ENCODE measurements at regions not wholly inside any gene's neighbourhood (a gene's known extent, or its start where the extent isn't known, plus 50 kb on each side); places are given as distances from the start of the nearest gene placed in this dataset.
"Not testable (repeated sequence)": the region's sequence is repeated elsewhere in the genome, so short reads cannot be mapped to it uniquely, and the experiment has no call there.

DNA sequence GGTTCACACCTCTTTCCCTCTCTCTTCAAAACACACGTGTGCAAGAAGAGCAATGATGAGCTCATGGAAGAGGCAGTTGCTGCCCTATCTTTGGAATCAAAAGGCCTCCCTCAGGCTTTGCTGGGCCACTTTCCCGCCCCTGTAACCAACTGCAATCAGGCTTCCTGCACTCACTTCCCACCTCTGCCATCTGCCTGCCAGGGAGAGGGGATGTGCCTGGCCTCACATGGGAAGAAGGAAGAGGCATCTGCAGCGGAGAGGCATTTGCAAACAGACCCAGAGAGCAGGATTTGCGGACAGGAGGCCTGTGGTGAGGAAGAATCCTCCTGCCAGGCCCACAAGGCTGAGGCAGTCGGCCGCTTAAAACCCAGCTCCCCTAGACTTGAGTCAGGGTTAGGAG is 175.6 kb upstream of the ATP10A start:
- H3K4me3 ChIP-seq: no peak overlapping the region
- peaks cover 58% of the 10 kb centered on the region for H3K27me3 ChIP-seq (ENCODE audit: low read depth)
- intact Hi-C loops (cut with micrococcal nuclease): no loop called here
- peaks cover 6% of the 10 kb centered on the region for H3K9me3 ChIP-seq (replicated peaks)
- no peaks in the 10 kb centered on the region for H3K4me1 ChIP-seq
- TF ChIP-seq, protein P1, sequence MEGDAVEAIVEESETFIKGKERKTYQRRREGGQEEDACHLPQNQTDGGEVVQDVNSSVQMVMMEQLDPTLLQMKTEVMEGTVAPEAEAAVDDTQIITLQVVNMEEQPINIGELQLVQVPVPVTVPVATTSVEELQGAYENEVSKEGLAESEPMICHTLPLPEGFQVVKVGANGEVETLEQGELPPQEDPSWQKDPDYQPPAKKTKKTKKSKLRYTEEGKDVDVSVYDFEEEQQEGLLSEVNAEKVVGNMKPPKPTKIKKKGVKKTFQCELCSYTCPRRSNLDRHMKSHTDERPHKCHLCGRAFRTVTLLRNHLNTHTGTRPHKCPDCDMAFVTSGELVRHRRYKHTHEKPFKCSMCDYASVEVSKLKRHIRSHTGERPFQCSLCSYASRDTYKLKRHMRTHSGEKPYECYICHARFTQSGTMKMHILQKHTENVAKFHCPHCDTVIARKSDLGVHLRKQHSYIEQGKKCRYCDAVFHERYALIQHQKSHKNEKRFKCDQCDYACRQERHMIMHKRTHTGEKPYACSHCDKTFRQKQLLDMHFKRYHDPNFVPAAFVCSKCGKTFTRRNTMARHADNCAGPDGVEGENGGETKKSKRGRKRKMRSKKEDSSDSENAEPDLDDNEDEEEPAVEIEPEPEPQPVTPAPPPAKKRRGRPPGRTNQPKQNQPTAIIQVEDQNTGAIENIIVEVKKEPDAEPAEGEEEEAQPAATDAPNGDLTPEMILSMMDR (IDR thresholded peaks at IDR 0.05; ENCODE audit: borderline replicate concordance): no peak
- no peak overlapping the region for H3K27ac ChIP-seq (replicated peaks)
- H3K36me3 ChIP-seq: no peaks in the 10 kb centered on the region
- no peak for DNase-seq

DNA sequence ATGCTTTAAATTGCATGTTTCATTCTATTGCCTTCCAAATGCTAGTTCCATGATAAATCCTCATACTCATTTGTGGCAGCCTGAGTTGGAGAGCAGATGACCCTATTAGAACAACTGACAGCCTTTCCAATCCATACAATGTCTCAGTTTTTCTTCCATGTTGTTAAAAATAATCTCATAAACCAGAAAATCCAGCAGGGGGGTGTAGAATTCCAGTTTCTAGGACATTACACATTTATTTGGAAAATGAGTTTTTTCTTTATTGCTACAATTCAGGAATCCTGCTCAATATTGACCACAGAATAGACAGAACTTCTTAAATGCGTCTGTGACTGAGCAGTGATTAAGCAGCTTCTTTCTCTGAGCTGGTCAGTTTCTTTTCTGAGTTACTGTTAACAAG is 174.2 kb upstream of the ATP10A start:
- H3K4me1 ChIP-seq: no peaks in the 10 kb centered on the region
- peaks cover 6% of the 10 kb centered on the region for H3K9me3 ChIP-seq (replicated peaks)
- peaks cover 69% of the 10 kb centered on the region for H3K27me3 ChIP-seq (ENCODE audit: low read depth)
- DNase-seq: no peak
- intact Hi-C loops (cut with micrococcal nuclease): no loop called here
- H3K27ac ChIP-seq (replicated peaks): no peak overlapping the region
- H3K36me3 ChIP-seq: no peaks in the 10 kb centered on the region
- TF ChIP-seq, protein P1 (IDR thresholded peaks at IDR 0.05; ENCODE audit: borderline replicate concordance): no peak
- no peak overlapping the region for H3K4me3 ChIP-seq

DNA sequence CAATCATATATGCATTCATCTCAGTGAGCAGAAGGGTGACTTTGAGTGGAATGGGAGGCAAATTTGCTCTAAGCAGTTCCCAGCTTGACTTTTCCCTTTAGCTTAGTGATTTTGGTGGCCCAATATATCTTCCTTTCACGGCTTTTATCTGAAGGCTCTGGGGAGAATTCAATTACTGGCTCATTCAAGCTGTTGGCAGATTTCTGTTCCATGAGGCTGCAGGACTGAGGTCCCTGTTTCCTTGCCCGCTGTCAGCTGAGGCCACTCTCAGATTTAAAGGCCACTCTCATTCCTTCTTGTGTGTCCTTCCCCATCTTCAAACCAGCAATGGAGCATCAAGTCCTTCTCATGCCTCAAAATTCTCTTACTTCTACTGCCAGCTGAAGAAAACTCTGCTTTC is 170.4 kb upstream of the ATP10A start:
- H3K4me1 ChIP-seq: no peaks in the 10 kb centered on the region
- no peak overlapping the region for H3K27ac ChIP-seq (replicated peaks)
- DNase-seq: no peak
- no peaks in the 10 kb centered on the region for H3K36me3 ChIP-seq
- intact Hi-C loops (cut with micrococcal nuclease): no loop called here
- H3K27me3 ChIP-seq (ENCODE audit: low read depth): peaks cover 74% of the 10 kb centered on the region
- H3K4me3 ChIP-seq: no peak overlapping the region
- H3K9me3 ChIP-seq (replicated peaks): no peaks in the 10 kb centered on the region
- TF ChIP-seq, protein P1 (IDR thresholded peaks at IDR 0.05; ENCODE audit: borderline replicate concordance): no peak

DNA sequence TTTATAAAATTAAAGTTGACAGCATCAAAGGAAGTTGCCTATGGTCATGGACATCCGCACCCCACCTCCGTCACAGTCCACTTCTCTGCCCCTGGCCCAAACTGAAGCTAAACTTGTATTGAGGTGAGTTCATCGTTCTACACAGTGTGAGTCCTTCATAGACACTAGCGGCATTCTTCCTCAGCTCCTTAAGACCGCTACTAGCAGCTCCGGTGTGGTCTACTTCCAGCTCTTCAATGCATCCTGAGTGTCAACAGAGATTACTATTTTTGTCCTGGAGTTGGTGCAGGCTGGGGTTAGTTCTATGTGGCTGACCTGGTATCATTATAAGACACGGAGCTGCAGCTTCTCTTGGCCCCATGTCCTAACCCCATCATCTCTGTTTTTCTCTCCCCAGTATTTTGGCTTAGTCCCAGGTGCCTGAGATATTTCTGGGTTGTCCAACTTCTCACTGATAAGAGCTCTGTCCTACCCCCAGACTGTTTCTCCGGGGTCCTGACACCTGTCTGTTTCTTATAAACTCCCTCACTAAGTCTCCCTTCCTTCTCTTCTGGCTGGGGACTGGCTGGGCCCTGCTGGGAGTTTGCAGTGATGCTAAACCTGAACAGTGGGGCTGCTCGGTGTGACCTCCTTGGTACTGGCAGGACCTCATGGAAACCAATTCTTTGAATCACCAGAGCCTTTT is 169.2 kb upstream of the ATP10A start:
- no peak overlapping the region for H3K27ac ChIP-seq (replicated peaks)
- H3K27me3 ChIP-seq (ENCODE audit: low read depth): peaks cover 80% of the 10 kb centered on the region
- H3K4me3 ChIP-seq: no peak overlapping the region
- no peaks in the 10 kb centered on the region for H3K36me3 ChIP-seq
- H3K4me1 ChIP-seq: no peaks in the 10 kb centered on the region
- TF ChIP-seq, protein P1 (IDR thresholded peaks at IDR 0.05; ENCODE audit: borderline replicate concordance): no peak
- intact Hi-C loops (cut with micrococcal nuclease): no loop called here
- no peaks in the 10 kb centered on the region for H3K9me3 ChIP-seq (replicated peaks)
- DNase-seq: no peak

DNA sequence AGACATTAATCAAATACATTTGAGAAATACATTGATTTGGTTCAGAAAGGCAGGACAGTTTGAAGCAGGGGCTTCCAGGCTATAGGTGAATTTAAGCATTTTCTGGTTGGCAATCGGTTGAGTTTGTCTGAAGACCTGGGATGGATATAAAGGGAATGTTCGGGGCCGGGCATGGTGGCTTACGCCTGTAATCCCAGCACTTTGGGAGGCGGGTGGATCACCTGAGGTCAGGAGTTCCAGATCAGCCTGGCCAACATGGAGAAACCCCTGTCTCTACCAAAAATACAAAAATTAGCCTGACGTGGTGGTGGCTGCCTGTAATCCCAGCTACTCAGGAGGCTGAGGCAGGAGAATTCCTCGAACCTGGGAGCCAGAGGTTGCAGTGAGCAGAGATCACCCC is 166.5 kb upstream of the ATP10A start:
- intact Hi-C loops (cut with micrococcal nuclease); H3K36me3 ChIP-seq; DNase-seq; H3K4me3 ChIP-seq; H3K27ac ChIP-seq (replicated peaks); H3K4me1 ChIP-seq; H3K9me3 ChIP-seq (replicated peaks): not testable (repeated sequence)
- peaks cover 60% of the 10 kb centered on the region for H3K27me3 ChIP-seq (ENCODE audit: low read depth)

DNA sequence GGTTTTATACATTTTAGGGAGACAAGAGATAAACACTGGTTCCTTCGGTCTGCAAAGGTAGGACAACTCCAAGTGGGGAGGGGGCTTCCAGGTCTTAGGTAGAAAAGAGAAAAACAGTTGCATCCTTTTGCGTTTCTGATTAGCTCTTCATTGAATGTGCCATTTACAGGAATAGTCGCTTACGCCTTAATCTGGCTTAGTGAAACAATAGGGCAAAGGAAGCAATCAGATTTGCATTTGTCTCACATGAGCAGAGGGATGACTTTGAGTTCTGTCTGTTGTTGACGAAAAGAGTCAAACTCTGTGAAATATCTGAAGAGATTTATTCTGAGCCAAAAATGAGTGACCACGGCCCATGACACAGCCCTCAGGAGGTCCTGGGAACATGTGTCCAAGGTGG is 166.0 kb upstream of the ATP10A start:
- no peak overlapping the region for H3K27ac ChIP-seq (replicated peaks)
- no peaks in the 10 kb centered on the region for H3K36me3 ChIP-seq
- H3K9me3 ChIP-seq (replicated peaks): no peaks in the 10 kb centered on the region
- no peak for DNase-seq
- H3K4me3 ChIP-seq: no peak overlapping the region
- peaks cover 56% of the 10 kb centered on the region for H3K27me3 ChIP-seq (ENCODE audit: low read depth)
- intact Hi-C loops (cut with micrococcal nuclease): no loop called here
- H3K4me1 ChIP-seq: no peaks in the 10 kb centered on the region
- TF ChIP-seq, protein P1 (IDR thresholded peaks at IDR 0.05; ENCODE audit: borderline replicate concordance): no peak

Data from left ventricle myocardium inferior (tissue), 1 donor.